IMR-90 (cell line): ENCODE measurements at regions not wholly inside any gene's neighbourhood (a gene's known extent, or its start where the extent isn't known, plus 50 kb on each side); places are given as distances from the start of the nearest gene placed in this dataset.

ENCODE experiments used
- ATAC-seq: fragments of 200-7000 bp; cut with Tn5 transposase; 2 replicates; pipeline ENCODE4 v1.9.1; 2020; ENCODE audit warnings: low read depth, mild to moderate bottlenecking, moderate library complexity
- BruUV-seq: library from RNA; stranded (reverse); fragments of 400-500 nt; replicated peaks from 2 replicates; lab custom pipeline; 2021; lab: Mats Ljungman, UMichigan
- CTCF ChIA-PET: fragments of 300-600 bp; formaldehyde crosslinking; extraction: SDS; loops from one replicate; lab custom pipeline; 2021; ENCODE audit warnings: antibody characterized with exemption; lab: Yijun Ruan, JAX
- POLR2A ChIA-PET: fragments of 300-600 bp; sonication (Branson Sonifier 250); formaldehyde crosslinking; loops from one replicate; lab custom pipeline; 2022; ENCODE audit warnings: antibody characterized with exemption; ENCODE audit not compliant: unreplicated experiment; lab: Charles Lee
- DNase-seq: peaks from one replicate; pipeline ENCODE4 v3.0.0; 2013
- H2AFZ ChIP-seq: replicated peaks from 2 replicates; pipeline ENCODE3; 2013; ENCODE audit warnings: low read length, mild to moderate bottlenecking; ENCODE audit not compliant: poor library complexity
- H2AK5ac ChIP-seq: 2 replicates; pipeline ENCODE4 v1.6.1; 2013; ENCODE audit warnings: low read depth, low read length, inconsistent platforms
- H2AK9ac ChIP-seq: replicated peaks from 2 replicates; pipeline ENCODE3; 2013; ENCODE audit warnings: mild to moderate bottlenecking, low read depth, low read length, moderate library complexity; ENCODE audit not compliant: poor library complexity
- H2BK120ac ChIP-seq: 2 replicates; pipeline ENCODE4 v1.6.1; 2013; ENCODE audit warnings: low read depth, low read length, inconsistent platforms
- H2BK15ac ChIP-seq: 3 replicates; pipeline ENCODE4 v1.6.1; 2013; ENCODE audit warnings: low read depth, low read length, inconsistent platforms
- H2BK20ac ChIP-seq: 2 replicates; pipeline ENCODE4 v1.6.1; 2013; ENCODE audit warnings: low read depth, mild to moderate bottlenecking, inconsistent platforms, low read length, moderate library complexity
- H2BK5ac ChIP-seq: 2 replicates; pipeline ENCODE4 v1.6.1; 2013; ENCODE audit warnings: mild to moderate bottlenecking, low read depth, low read length, inconsistent platforms; ENCODE audit not compliant: poor library complexity, severe bottlenecking
- H3K14ac ChIP-seq: replicated peaks from 2 replicates; pipeline ENCODE4 v1.6.1; 2013; ENCODE audit warnings: low read depth, low read length, inconsistent platforms
- H3K18ac ChIP-seq: 2 replicates; pipeline ENCODE4 v1.6.1; 2013; ENCODE audit warnings: low read depth, low read length, control low read depth
- H3K23ac ChIP-seq: 2 replicates; pipeline ENCODE4 v1.6.1; 2013; ENCODE audit warnings: low read depth, low read length, inconsistent platforms
- H3K27ac ChIP-seq: 2 replicates; pipeline ENCODE4 v1.5.1; 2013; ENCODE audit warnings: mild to moderate bottlenecking, control low read depth, low read length; ENCODE audit not compliant: insufficient read depth
- H3K27me3 ChIP-seq: 2 replicates; pipeline ENCODE4 v1.6.1; 2013; ENCODE audit warnings: low read length; ENCODE audit not compliant: control insufficient read depth, insufficient read depth
- H3K36me3 ChIP-seq: 2 replicates; pipeline ENCODE4 v1.6.1; 2013; ENCODE audit warnings: low read length, mixed read lengths; ENCODE audit not compliant: control insufficient read depth, insufficient read depth
- H3K4ac ChIP-seq: 2 replicates; pipeline ENCODE4 v1.6.1; 2013; ENCODE audit warnings: low read depth, low read length, inconsistent platforms
- H3K4me1 ChIP-seq: 2 replicates; pipeline ENCODE4 v1.6.1; 2013; ENCODE audit warnings: low read length, mixed read lengths; ENCODE audit not compliant: control insufficient read depth, insufficient read depth
- H3K4me2 ChIP-seq: 2 replicates; pipeline ENCODE4 v1.6.1; 2013; ENCODE audit warnings: low read depth, mild to moderate bottlenecking, control low read depth, low read length, moderate library complexity
- H3K4me3 ChIP-seq: 2 replicates; pipeline ENCODE4 v1.5.1; 2013; ENCODE audit warnings: low read depth, mild to moderate bottlenecking, control low read depth, low read length, moderate library complexity; ENCODE audit not compliant: insufficient read depth
- H3K56ac ChIP-seq: 2 replicates; pipeline ENCODE4 v1.6.1; 2013; ENCODE audit warnings: low read length, inconsistent platforms; ENCODE audit not compliant: insufficient read depth; ENCODE audit errors: extremely low read depth
- H3K79me1 ChIP-seq, 2 experiments: 2 replicates each; pipeline ENCODE4 v1.6.1; 2013; ENCODE audit warnings: low read length in 2 of 2, inconsistent platforms in 1 of 2, low read depth in 1 of 2
- H3K9ac ChIP-seq: 2 replicates; pipeline ENCODE4 v1.6.1; 2013; ENCODE audit warnings: low read depth, low read length, control low read depth
- H3K9me1 ChIP-seq: 2 replicates; pipeline ENCODE4 v1.6.1; 2013; ENCODE audit warnings: low read length, inconsistent platforms; ENCODE audit not compliant: insufficient read depth
- H3K9me3 ChIP-seq: 2 replicates; pipeline ENCODE4 v1.6.1; 2013; ENCODE audit warnings: low read length; ENCODE audit not compliant: control insufficient read depth, insufficient read depth
- H4K20me1 ChIP-seq: 2 replicates; pipeline ENCODE4 v1.6.1; 2013; ENCODE audit warnings: low read length, inconsistent platforms; ENCODE audit not compliant: insufficient read depth
- H4K5ac ChIP-seq: 2 replicates; pipeline ENCODE4 v1.6.1; 2013; ENCODE audit warnings: mild to moderate bottlenecking, low read depth, low read length, control low read depth
- H4K8ac ChIP-seq, 2 experiments: 2 replicates each; pipeline ENCODE4 v1.6.1; 2013; ENCODE audit warnings: low read depth in 2 of 2, low read length in 2 of 2, control low read depth in 1 of 2, inconsistent platforms in 1 of 2
- H4K91ac ChIP-seq: 2 replicates; pipeline ENCODE4 v1.6.1; 2013; ENCODE audit warnings: low read depth, low read length, inconsistent platforms; ENCODE audit not compliant: insufficient read depth
- BHLHE40 ChIP-seq: fragments of 150-350 bp; IDR thresholded peaks from 2 replicates; pipeline ENCODE4 v1.6.1; 2016; ENCODE audit warnings: mild to moderate bottlenecking, low read depth, low read length
- CEBPB ChIP-seq: IDR thresholded peaks from 2 replicates; pipeline ENCODE4 v1.6.1; 2012; ENCODE audit warnings: low read depth, low read length, improper control_type of control experiment
- CHD1 ChIP-seq: IDR thresholded peaks from 2 replicates; pipeline ENCODE4 v1.6.1; 2012; ENCODE audit warnings: low read depth, low read length, improper control_type of control experiment
- FOS ChIP-seq: fragments of 150-350 bp; IDR thresholded peaks from 2 replicates; pipeline ENCODE4 v1.6.1; 2016; ENCODE audit warnings: low read depth, low read length
- MAFK ChIP-seq: IDR thresholded peaks from 2 replicates; pipeline ENCODE4 v1.6.1; 2012; ENCODE audit warnings: low read depth, low read length, improper control_type of control experiment
- MAZ ChIP-seq: IDR thresholded peaks from 2 replicates; pipeline ENCODE4 v1.6.1; 2012; ENCODE audit warnings: low read depth, mild to moderate bottlenecking, low read length, improper control_type of control experiment, moderate library complexity, borderline replicate concordance
- MXI1 ChIP-seq: IDR thresholded peaks from 2 replicates; pipeline ENCODE4 v1.6.1; 2012; ENCODE audit warnings: low read depth, mild to moderate bottlenecking, low read length, moderate library complexity, borderline replicate concordance
- NFE2L2 ChIP-seq: fragments of 150-350 bp; IDR thresholded peaks from 2 replicates; pipeline ENCODE4 v1.6.1; 2016; ENCODE audit warnings: low read depth, mild to moderate bottlenecking, low read length
- POLR2A ChIP-seq: IDR thresholded peaks from 2 replicates; pipeline ENCODE4 v1.6.1; 2012; ENCODE audit warnings: mild to moderate bottlenecking, low read depth, low read length
- RAD21 ChIP-seq: IDR thresholded peaks from 2 replicates; pipeline ENCODE4 v1.6.1; 2012; ENCODE audit warnings: low read length, improper control_type of control experiment
- RCOR1 ChIP-seq: IDR thresholded peaks from 2 replicates; pipeline ENCODE4 v1.6.1; 2012; ENCODE audit warnings: mild to moderate bottlenecking, low read length, improper control_type of control experiment; ENCODE audit not compliant: insufficient replicate concordance
- RFX5 ChIP-seq: IDR thresholded peaks from 2 replicates; pipeline ENCODE4 v1.8.0; 2012; ENCODE audit warnings: low read depth, mild to moderate bottlenecking, low read length, moderate library complexity
- SMC3 ChIP-seq: fragments of 150-350 bp; IDR thresholded peaks from 2 replicates; pipeline ENCODE4 v1.6.1; 2016; ENCODE audit warnings: low read depth, mild to moderate bottlenecking, antibody characterized with exemption, low read length, moderate library complexity
- WGBS, 2 experiments: methylation state at CpG; one replicate each; pipeline versions ENCODE4 v1.1.5 to v1.1.7; 2013; ENCODE audit warnings: missing lambda C conversion rate in 2 of 2; ENCODE audit not compliant: insufficient read length in 1 of 2; ENCODE audit errors: extremely low coverage in 2 of 2; 5-methylcytosine and 5-hydroxymethylcytosine counted together
- dilution Hi-C: fragments of 300-500 bp; cut with HindIII; formaldehyde crosslinking; loops from one replicate; pipeline ENCODE4 v1.14.3; 2018; ENCODE audit warnings: low sequenced_read_pairs; ENCODE audit not compliant: unreplicated experiment
- in situ Hi-C: fragments of 300-500 bp; cut with MboI; formaldehyde crosslinking; loops from 3 replicates; pipeline ENCODE4 v1.14.3; 2019; ENCODE audit warnings: low sequenced_read_pairs, inconsistent platforms, mixed read lengths
- intact Hi-C: fragments of 100-400 bp; cut with micrococcal nuclease; formaldehyde crosslinking; loops from 2 replicates; pipeline ENCODE4 v1.10.0; 2022
- TF ChIP-seq, protein P1 (sequence below): conservative IDR thresholded peaks from 2 replicates; pipeline ENCODE4 v1.5.1; 2012; ENCODE audit warnings: mild to moderate bottlenecking, low read depth, low read length, improper control_type of control experiment
- TF ChIP-seq, protein P2 (sequence below): fragments of 150-350 bp; IDR thresholded peaks from 2 replicates; pipeline ENCODE4 v1.6.1; 2016; ENCODE audit warnings: low read depth, mild to moderate bottlenecking, low read length, moderate library complexity, borderline replicate concordance
- TF ChIP-seq, protein P3 (sequence below): fragments of 150-350 bp; IDR thresholded peaks from 2 replicates; pipeline ENCODE4 v1.6.1; 2017; ENCODE audit warnings: mild to moderate bottlenecking, antibody characterized with exemption, low read length, low read depth

DNA sequence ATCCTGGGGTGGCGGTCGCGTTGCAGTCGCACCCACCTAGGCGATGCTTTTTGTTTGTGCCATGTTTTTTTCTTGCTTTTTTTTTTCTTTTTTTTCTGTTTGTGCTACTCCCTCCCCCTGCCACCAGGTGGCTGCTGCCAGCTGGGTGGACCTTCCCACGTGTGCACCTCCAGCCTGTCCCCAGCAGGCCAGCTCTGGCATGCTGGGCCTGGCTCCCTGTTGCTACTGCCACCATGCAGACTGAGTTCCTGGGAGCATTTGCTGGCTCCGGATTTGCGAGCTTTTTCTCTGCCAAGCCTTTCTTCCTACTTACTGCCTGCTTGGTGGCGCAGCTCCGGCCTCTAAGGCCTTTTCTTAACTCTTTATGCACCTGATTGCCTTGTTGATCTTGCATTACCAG lies 161.2 kb upstream of the WDFY3 start:
- ChIA-PET POLR2A (no interaction called here), CTCF (no interaction called here)
- no peak overlapping the region for H2AK5ac ChIP-seq
- no peak overlapping the region for H2BK120ac ChIP-seq
- H3K18ac ChIP-seq: no peak overlapping the region
- no peak overlapping the region for H3K4ac ChIP-seq
- H3K36me3 ChIP-seq: no peaks in the 10 kb centered on the region
- H4K8ac ChIP-seq: no peak overlapping the region
- no peaks in the 10 kb centered on the region for H3K79me1 ChIP-seq
- dilution Hi-C loops: no loop called here
- H3K4me3 ChIP-seq: no peak overlapping the region
- no peak overlapping the region for H2BK20ac ChIP-seq
- H3K56ac ChIP-seq: no peak overlapping the region
- no TSS peak for BruUV-seq
- H3K23ac ChIP-seq: no peak overlapping the region
- WGBS, 2 experiments: no CpG with 5 or more reads among the region's 10 CpGs
- H3K4me1 ChIP-seq: no peaks in the 10 kb centered on the region
- no peak overlapping the region for H3K9ac ChIP-seq
- H3K4me2 ChIP-seq: no peak overlapping the region
- H4K5ac ChIP-seq: no peak overlapping the region
- no peak overlapping the region for H3K14ac ChIP-seq
- intact Hi-C loops: no loop called here
- no peak overlapping the region for H3K27ac ChIP-seq
- peak; percentile 53 for ATAC-seq
- no peaks in the 10 kb centered on the region for H3K9me1 ChIP-seq
- in situ Hi-C loops: no loop called here
- no peak overlapping the region for H2AK9ac ChIP-seq
- no peak overlapping the region for H2BK5ac ChIP-seq
- H3K9me3 ChIP-seq: no peaks in the 10 kb centered on the region
- H3K27me3 ChIP-seq: no peaks in the 10 kb centered on the region
- no peaks in the 10 kb centered on the region for H4K20me1 ChIP-seq
- H4K91ac ChIP-seq: no peak overlapping the region
- no peak overlapping the region for H2AFZ ChIP-seq
- no peak for DNase-seq
- TF ChIP-seq, protein P1, sequence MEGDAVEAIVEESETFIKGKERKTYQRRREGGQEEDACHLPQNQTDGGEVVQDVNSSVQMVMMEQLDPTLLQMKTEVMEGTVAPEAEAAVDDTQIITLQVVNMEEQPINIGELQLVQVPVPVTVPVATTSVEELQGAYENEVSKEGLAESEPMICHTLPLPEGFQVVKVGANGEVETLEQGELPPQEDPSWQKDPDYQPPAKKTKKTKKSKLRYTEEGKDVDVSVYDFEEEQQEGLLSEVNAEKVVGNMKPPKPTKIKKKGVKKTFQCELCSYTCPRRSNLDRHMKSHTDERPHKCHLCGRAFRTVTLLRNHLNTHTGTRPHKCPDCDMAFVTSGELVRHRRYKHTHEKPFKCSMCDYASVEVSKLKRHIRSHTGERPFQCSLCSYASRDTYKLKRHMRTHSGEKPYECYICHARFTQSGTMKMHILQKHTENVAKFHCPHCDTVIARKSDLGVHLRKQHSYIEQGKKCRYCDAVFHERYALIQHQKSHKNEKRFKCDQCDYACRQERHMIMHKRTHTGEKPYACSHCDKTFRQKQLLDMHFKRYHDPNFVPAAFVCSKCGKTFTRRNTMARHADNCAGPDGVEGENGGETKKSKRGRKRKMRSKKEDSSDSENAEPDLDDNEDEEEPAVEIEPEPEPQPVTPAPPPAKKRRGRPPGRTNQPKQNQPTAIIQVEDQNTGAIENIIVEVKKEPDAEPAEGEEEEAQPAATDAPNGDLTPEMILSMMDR: peak; percentile 45
- no peak for TF ChIP-seq POLR2A
- TF ChIP-seq CHD1: no peak
- TF ChIP-seq CEBPB: no peak
- TF ChIP-seq RCOR1: no peak
- no peak for TF ChIP-seq RFX5
- no peak for TF ChIP-seq FOS
- TF ChIP-seq SMC3: no peak
- no peak for TF ChIP-seq MXI1
- TF ChIP-seq, protein P2, sequence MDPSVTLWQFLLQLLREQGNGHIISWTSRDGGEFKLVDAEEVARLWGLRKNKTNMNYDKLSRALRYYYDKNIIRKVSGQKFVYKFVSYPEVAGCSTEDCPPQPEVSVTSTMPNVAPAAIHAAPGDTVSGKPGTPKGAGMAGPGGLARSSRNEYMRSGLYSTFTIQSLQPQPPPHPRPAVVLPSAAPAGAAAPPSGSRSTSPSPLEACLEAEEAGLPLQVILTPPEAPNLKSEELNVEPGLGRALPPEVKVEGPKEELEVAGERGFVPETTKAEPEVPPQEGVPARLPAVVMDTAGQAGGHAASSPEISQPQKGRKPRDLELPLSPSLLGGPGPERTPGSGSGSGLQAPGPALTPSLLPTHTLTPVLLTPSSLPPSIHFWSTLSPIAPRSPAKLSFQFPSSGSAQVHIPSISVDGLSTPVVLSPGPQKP: no peak
- TF ChIP-seq NFE2L2: no peak
- TF ChIP-seq RAD21: no peak
- TF ChIP-seq, protein P3, sequence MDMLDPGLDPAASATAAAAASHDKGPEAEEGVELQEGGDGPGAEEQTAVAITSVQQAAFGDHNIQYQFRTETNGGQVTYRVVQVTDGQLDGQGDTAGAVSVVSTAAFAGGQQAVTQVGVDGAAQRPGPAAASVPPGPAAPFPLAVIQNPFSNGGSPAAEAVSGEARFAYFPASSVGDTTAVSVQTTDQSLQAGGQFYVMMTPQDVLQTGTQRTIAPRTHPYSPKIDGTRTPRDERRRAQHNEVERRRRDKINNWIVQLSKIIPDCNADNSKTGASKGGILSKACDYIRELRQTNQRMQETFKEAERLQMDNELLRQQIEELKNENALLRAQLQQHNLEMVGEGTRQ: peak; percentile 72
- TF ChIP-seq BHLHE40: no peak
- no peak for TF ChIP-seq MAFK
- no peak for TF ChIP-seq MAZ
- no peak overlapping the region for H2BK15ac ChIP-seq
